ENCODE measurements at regions not wholly inside any gene's neighbourhood (a gene's known extent, or its start where the extent isn't known, plus 50 kb on each side); places are given as distances from the start of the nearest gene placed in this dataset.
"Not testable (repeated sequence)": the region's sequence is repeated elsewhere in the genome, so short reads cannot be mapped to it uniquely, and the experiment has no call there.

DNA sequence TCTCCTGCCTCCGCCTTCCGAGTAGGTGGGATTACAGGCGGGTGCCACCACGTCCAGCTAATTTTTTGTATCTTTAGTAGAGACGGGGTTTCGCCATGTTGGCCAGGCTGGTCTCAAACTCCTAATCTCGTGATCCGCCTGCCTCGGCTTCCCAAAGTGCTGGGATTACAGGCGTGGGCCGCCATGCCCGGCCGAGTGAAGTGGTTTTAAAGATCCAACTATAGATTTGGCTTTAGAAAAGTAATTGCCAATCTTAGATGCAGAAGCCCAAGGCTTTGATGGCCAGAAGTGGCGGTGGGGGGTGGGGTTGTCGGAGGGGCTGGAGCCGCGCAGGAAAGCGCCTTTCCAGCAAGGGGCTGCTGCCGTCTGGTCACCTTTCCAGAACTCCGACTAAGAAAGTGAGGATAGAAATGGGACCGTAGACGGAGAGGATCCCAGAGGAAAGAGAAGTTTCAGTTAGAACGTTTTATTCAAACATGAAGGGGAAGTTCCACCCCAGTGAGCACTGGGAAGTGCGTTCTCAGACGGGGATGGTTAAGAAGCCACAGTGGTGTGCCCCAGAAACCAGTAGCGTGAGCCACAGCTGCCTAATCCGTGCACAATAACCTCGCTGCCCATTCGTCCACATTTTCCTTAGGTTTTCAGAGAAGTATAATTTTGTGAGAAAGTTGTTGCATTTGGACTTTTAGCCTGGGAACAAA is 69.7 kb downstream of the DLL1 start:
- Histone ChIP-seq H3K4me1 (peaks cover 0 to 14% (median 6%) of the 10 kb centered on the region in 12 donors), H3K9me3 (no peaks in the 10 kb centered on the region), H3K27me3 (no peaks in the 10 kb centered on the region), H3K4me3 (no peak overlapping the region), H3K27ac (no peak overlapping the region), H3K36me3 (no peaks in the 10 kb centered on the region)
- 84 to 87% (median 85%) methylated on average over 26 to 29 of the region's 29 CpGs for WGBS, 4 donors
- intact Hi-C loops (cut with DNase I): no loop called here
- no peak for ATAC-seq
- peak in 2 of 5 donors; percentile 9 to 22 for DNase-seq
- TF ChIP-seq POLR2A (IDR thresholded peaks at IDR 0.05): no peak

GRCh38 chr6:170213637-170214018 is 77.2 kb downstream of the DLL1 start:
- H3K4me1 ChIP-seq; intact Hi-C loops (cut with DNase I); H3K36me3 ChIP-seq; DNase-seq; ATAC-seq; H3K9me3 ChIP-seq; H3K27ac ChIP-seq; H3K4me3 ChIP-seq: not testable (repeated sequence)
- WGBS, 4 donors: 92 to 96% (median 94%) methylated on average over 16 to 19 of the region's 19 CpGs
- H3K27me3 ChIP-seq: peaks cover 0 to 20% (median 0%) of the 10 kb centered on the region in 9 donors

GRCh38 chr6:170212956-170213636 is 77.8 kb downstream of the DLL1 start:
- peaks cover 0 to 21% (median 0%) of the 10 kb centered on the region in 9 donors for H3K27me3 ChIP-seq
- H3K4me3 ChIP-seq: no peak overlapping the region
- no peaks in the 10 kb centered on the region for H3K36me3 ChIP-seq
- no peaks in the 10 kb centered on the region for H3K4me1 ChIP-seq
- ATAC-seq (no peak), DNase-seq (peak in 1 of 5 donors; percentile 14)
- intact Hi-C loops (cut with DNase I): no loop called here
- 88 to 90% (median 89%) methylated on average over 39 to 40 of the region's 40 CpGs for WGBS, 4 donors
- no peak overlapping the region for H3K27ac ChIP-seq
- H3K9me3 ChIP-seq: no peaks in the 10 kb centered on the region
- TF ChIP-seq, protein P1, sequence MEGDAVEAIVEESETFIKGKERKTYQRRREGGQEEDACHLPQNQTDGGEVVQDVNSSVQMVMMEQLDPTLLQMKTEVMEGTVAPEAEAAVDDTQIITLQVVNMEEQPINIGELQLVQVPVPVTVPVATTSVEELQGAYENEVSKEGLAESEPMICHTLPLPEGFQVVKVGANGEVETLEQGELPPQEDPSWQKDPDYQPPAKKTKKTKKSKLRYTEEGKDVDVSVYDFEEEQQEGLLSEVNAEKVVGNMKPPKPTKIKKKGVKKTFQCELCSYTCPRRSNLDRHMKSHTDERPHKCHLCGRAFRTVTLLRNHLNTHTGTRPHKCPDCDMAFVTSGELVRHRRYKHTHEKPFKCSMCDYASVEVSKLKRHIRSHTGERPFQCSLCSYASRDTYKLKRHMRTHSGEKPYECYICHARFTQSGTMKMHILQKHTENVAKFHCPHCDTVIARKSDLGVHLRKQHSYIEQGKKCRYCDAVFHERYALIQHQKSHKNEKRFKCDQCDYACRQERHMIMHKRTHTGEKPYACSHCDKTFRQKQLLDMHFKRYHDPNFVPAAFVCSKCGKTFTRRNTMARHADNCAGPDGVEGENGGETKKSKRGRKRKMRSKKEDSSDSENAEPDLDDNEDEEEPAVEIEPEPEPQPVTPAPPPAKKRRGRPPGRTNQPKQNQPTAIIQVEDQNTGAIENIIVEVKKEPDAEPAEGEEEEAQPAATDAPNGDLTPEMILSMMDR (IDR thresholded peaks at IDR 0.05): no peak
- no peak for TF ChIP-seq POLR2A (IDR thresholded peaks at IDR 0.05)

DNA sequence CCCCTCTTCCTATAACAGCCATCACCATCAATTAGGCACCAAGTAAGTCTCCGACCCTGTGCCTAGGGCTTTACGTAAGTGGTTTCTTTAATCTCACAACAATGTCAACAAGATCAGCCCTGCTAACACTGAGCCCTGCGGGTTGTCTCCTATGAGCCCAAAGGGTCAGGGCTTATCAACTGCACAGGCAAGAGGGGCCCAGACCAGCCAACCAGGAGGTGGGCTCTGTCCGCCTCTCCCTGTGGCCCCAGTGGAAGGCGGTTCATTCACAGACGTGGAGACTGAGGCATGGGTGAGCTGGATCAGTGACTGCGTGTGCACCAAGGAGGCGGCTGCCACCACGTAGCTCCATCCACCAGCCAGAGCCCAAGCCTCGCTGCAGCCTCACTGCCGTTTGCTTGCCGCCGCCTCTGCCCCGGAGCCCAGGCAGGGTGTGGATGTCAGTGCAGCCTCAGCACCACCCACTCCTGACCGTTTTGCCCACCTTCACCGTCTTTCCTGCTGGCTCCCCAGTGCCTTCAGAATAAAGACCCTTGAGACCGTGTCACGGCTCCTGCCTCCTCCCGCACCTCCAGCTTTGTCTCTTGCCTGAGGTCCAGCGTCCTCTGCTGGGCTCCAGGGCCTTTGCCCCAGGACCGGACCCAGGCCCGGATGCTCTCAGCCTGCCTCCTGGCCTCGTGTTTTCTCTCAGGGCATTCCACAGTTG is 78.7 kb downstream of the DLL1 start:
- no peak for ATAC-seq
- no peaks in the 10 kb centered on the region for H3K9me3 ChIP-seq
- H3K27me3 ChIP-seq: peaks cover 0 to 21% (median 0%) of the 10 kb centered on the region in 9 donors
- H3K4me1 ChIP-seq: no peaks in the 10 kb centered on the region
- WGBS, 4 donors: 82 to 89% (median 86%) methylated on average over 17 to 23 of the region's 23 CpGs
- no peak overlapping the region for H3K27ac ChIP-seq
- H3K36me3 ChIP-seq: no peaks in the 10 kb centered on the region
- peak in 1 of 5 donors; percentile 5 for DNase-seq
- intact Hi-C loops (cut with DNase I): no loop called here
- no peak overlapping the region for H3K4me3 ChIP-seq
- no peak for TF ChIP-seq POLR2A (IDR thresholded peaks at IDR 0.05)
- TF ChIP-seq, protein P1 (IDR thresholded peaks at IDR 0.05): no peak
